HepG2 (cell line): ENCODE measurements at regions not wholly inside any gene's neighbourhood (a gene's known extent, or its start where the extent isn't known, plus 50 kb on each side); places are given as distances from the start of the nearest gene placed in this dataset.

Experiments used
- CHD4 ChIP-seq: fragments of 200-600 bp; sonication (generic); IDR thresholded peaks from 2 replicates; pipeline ENCODE4 v1.7.0; 2017; ENCODE audit warnings: mild to moderate bottlenecking, low read length, borderline replicate concordance
- DNMT3B ChIP-seq: conservative IDR thresholded peaks from 2 replicates; pipeline ENCODE4 v1.6.1; 2016; ENCODE audit warnings: missing biosample characterization, control low read depth
- DR1 ChIP-seq: sonication (generic); formaldehyde crosslinking; IDR thresholded peaks from 2 replicates; pipeline ENCODE4 v1.8.0; 2021; ENCODE audit warnings: mild to moderate bottlenecking, missing genetic modification reagents, inconsistent platforms
- ETV5 ChIP-seq: IDR thresholded peaks from 2 replicates; pipeline ENCODE4 v1.6.1; 2018; ENCODE audit warnings: missing biosample characterization, missing genetic modification reagents, inconsistent platforms, borderline replicate concordance
- GLI4 ChIP-seq: sonication (generic); formaldehyde crosslinking; IDR thresholded peaks from 2 replicates; pipeline ENCODE4 v1.5.1; 2020; ENCODE audit warnings: missing genetic modification reagents, mild to moderate bottlenecking, moderate library complexity, borderline replicate concordance
- KDM1A ChIP-seq: IDR thresholded peaks from 2 replicates; pipeline ENCODE4 v1.6.1; 2016; ENCODE audit warnings: missing compliant biosample characterization
- NR2F2 ChIP-seq: IDR thresholded peaks from 2 replicates; pipeline ENCODE4 v1.6.1; 2012; ENCODE audit warnings: low read depth, inconsistent platforms, borderline replicate concordance
- RBFOX2 ChIP-seq: fragments of 200-400 bp; formaldehyde crosslinking; IDR thresholded peaks from 2 replicates; pipeline ENCODE4 v1.6.1; 2017; ENCODE audit warnings: low read depth, mild to moderate bottlenecking, low read length
- SP2 ChIP-seq: sonication (generic); formaldehyde crosslinking; IDR thresholded peaks from 2 replicates; pipeline ENCODE4 v1.5.1; 2020; ENCODE audit warnings: mild to moderate bottlenecking, missing genetic modification reagents
- TP53 ChIP-seq: sonication (generic); formaldehyde crosslinking; conservative IDR thresholded peaks from 2 replicates; pipeline ENCODE4 v1.4.0; 2020; ENCODE audit warnings: missing genetic modification reagents
- ZFP41 ChIP-seq: sonication (generic); formaldehyde crosslinking; IDR thresholded peaks from 2 replicates; pipeline ENCODE4 v1.4.0; 2020; ENCODE audit warnings: mild to moderate bottlenecking, missing genetic modification reagents, borderline replicate concordance
- ZNF101 ChIP-seq: sonication (generic); formaldehyde crosslinking; IDR thresholded peaks from 2 replicates; pipeline ENCODE4 v1.4.0; 2020; ENCODE audit warnings: mild to moderate bottlenecking, low read depth, missing genetic modification reagents, borderline replicate concordance
- ZNF224 ChIP-seq: sonication (generic); formaldehyde crosslinking; IDR thresholded peaks from 2 replicates; pipeline ENCODE4 v1.5.0; 2020; ENCODE audit warnings: mild to moderate bottlenecking, missing genetic modification reagents
- ZNF766 ChIP-seq: sonication (generic); formaldehyde crosslinking; IDR thresholded peaks from 2 replicates; pipeline ENCODE4 v1.5.0; 2020; ENCODE audit warnings: missing genetic modification reagents, borderline replicate concordance
- TF ChIP-seq, protein P1 (sequence below): sonication (generic); formaldehyde crosslinking; IDR thresholded peaks from 2 replicates; pipeline ENCODE4 v1.9.0; 2021; ENCODE audit warnings: missing genetic modification reagents, borderline replicate concordance
- TF ChIP-seq, protein P2 (sequence below): sonication (generic); formaldehyde crosslinking; IDR thresholded peaks from 2 replicates; pipeline ENCODE4 v1.4.0; 2020; ENCODE audit warnings: missing genetic modification reagents
- TF ChIP-seq, protein P3 (sequence below): sonication (generic); formaldehyde crosslinking; IDR thresholded peaks from 2 replicates; pipeline ENCODE4 v1.4.0; 2020; ENCODE audit warnings: low read depth, mild to moderate bottlenecking, missing genetic modification reagents

DNA sequence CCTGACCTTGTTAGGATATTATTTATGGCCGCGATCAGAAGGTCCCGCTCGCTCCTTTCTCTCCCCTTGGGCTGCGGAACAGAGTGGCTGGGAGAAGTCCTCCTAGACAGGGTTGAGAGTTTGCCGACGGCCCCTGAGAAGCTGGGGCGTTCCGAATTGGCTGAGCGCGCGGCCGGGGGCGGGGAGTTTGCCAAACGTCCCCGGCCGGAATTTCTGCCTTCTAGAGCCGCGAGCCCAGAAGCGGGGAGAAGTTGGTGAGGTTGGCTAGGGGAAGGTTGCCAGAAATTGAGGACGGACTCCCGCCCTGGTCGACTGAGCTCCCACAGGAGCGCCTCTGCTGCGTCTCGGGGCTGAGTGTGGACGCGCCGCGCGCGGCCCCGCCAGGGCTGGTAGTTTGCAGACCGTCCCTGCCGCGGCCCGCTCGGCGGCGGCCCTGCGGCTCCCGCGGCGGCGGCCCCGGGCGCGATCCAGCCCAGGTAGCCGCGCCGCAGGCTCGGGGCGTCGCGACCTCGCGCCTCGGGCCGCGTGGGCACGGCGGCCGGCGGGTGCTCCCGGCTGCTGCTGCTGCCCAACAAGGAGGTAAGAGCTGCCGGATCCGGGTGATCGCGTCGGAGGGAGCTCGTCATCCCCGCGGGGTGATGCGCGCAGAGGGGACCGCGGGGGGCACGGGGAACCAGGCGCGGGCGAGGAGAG lies 134.0 kb upstream of the MGAT5 start (continued):
- TF ChIP-seq ZFP41 (peak; percentile 59; the same call in 1 of the 2 replicates), TP53 (CRISPR knock-in tag) (0 out of 2 replicates have a peak, but pooled peaks have one; percentile 81), DR1 (CRISPR knock-in tag) (no peak; the same call in 1 of the 2 replicates), KDM1A (no peak), ETV5 (no peak; the same call in 1 of the 2 replicates), CHD4 (no peak), RBFOX2 (peak; percentile 70), ZNF224 (CRISPR knock-in tag) (no peak), GLI4 (CRISPR knock-in tag) (no peak), NR2F2 (no peak), ZNF101 (no peak), DNMT3B (no peak), ZNF766 (CRISPR knock-in tag) (peak; percentile 78; the same call in 1 of the 2 replicates), SP2 (peak; percentile 63)
- TF ChIP-seq, protein P1, sequence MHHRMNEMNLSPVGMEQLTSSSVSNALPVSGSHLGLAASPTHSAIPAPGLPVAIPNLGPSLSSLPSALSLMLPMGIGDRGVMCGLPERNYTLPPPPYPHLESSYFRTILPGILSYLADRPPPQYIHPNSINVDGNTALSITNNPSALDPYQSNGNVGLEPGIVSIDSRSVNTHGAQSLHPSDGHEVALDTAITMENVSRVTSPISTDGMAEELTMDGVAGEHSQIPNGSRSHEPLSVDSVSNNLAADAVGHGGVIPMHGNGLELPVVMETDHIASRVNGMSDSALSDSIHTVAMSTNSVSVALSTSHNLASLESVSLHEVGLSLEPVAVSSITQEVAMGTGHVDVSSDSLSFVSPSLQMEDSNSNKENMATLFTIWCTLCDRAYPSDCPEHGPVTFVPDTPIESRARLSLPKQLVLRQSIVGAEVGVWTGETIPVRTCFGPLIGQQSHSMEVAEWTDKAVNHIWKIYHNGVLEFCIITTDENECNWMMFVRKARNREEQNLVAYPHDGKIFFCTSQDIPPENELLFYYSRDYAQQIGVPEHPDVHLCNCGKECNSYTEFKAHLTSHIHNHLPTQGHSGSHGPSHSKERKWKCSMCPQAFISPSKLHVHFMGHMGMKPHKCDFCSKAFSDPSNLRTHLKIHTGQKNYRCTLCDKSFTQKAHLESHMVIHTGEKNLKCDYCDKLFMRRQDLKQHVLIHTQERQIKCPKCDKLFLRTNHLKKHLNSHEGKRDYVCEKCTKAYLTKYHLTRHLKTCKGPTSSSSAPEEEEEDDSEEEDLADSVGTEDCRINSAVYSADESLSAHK (CRISPR knock-in tag), result peak; percentile 48; the same call in 1 of the 2 replicates
- TF ChIP-seq, protein P2, sequence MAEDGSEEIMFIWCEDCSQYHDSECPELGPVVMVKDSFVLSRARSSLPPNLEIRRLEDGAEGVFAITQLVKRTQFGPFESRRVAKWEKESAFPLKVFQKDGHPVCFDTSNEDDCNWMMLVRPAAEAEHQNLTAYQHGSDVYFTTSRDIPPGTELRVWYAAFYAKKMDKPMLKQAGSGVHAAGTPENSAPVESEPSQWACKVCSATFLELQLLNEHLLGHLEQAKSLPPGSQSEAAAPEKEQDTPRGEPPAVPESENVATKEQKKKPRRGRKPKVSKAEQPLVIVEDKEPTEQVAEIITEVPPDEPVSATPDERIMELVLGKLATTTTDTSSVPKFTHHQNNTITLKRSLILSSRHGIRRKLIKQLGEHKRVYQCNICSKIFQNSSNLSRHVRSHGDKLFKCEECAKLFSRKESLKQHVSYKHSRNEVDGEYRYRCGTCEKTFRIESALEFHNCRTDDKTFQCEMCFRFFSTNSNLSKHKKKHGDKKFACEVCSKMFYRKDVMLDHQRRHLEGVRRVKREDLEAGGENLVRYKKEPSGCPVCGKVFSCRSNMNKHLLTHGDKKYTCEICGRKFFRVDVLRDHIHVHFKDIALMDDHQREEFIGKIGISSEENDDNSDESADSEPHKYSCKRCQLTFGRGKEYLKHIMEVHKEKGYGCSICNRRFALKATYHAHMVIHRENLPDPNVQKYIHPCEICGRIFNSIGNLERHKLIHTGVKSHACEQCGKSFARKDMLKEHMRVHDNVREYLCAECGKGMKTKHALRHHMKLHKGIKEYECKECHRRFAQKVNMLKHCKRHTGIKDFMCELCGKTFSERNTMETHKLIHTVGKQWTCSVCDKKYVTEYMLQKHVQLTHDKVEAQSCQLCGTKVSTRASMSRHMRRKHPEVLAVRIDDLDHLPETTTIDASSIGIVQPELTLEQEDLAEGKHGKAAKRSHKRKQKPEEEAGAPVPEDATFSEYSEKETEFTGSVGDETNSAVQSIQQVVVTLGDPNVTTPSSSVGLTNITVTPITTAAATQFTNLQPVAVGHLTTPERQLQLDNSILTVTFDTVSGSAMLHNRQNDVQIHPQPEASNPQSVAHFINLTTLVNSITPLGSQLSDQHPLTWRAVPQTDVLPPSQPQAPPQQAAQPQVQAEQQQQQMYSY (CRISPR knock-in tag), result no peak
- TF ChIP-seq, protein P3, sequence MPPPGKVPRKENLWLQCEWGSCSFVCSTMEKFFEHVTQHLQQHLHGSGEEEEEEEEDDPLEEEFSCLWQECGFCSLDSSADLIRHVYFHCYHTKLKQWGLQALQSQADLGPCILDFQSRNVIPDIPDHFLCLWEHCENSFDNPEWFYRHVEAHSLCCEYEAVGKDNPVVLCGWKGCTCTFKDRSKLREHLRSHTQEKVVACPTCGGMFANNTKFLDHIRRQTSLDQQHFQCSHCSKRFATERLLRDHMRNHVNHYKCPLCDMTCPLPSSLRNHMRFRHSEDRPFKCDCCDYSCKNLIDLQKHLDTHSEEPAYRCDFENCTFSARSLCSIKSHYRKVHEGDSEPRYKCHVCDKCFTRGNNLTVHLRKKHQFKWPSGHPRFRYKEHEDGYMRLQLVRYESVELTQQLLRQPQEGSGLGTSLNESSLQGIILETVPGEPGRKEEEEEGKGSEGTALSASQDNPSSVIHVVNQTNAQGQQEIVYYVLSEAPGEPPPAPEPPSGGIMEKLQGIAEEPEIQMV (CRISPR knock-in tag), result peak; percentile 59; the same call in 1 of the 2 replicates
